ENCODE measurements at regions not wholly inside any gene's neighbourhood (a gene's known extent, or its start where the extent isn't known, plus 50 kb on each side); places are given as distances from the start of the nearest gene placed in this dataset.

DNA sequence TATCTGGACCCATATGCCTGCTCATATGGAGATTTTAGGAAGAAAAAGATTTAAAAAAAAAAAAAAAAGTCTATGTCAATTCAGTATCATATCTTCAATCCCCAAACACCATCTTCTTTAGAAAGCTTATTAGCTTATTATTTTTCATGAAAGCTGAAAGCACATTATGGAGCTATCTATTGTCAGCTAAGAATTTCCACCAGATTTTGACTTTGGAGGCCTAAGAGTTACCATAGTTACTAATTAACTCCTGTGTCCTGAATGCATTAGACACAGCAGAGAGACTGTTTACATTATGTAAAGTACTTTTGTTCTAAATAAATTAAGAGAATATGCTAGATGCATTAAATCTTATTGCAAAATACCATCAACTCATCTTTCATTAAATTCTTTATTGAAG lies 255.5 kb upstream of the NRSN1 start:
- Histone ChIP-seq H3K4me3 (no peak overlapping the region), H3K27me3 (no peaks in the 10 kb centered on the region), H3K9me3 (peaks cover 0 to 7% (median 2%) of the 10 kb centered on the region in 4 donors), H3K4me1 (no peaks in the 10 kb centered on the region), H3K36me3 (no peaks in the 10 kb centered on the region), H3K27ac (no peak overlapping the region)
- no peak for DNase-seq
- TF ChIP-seq EP300 (IDR thresholded peaks at IDR 0.05), result no peak
- no peak for TF ChIP-seq POLR2A (IDR thresholded peaks at IDR 0.05)
- TF ChIP-seq, protein P1, sequence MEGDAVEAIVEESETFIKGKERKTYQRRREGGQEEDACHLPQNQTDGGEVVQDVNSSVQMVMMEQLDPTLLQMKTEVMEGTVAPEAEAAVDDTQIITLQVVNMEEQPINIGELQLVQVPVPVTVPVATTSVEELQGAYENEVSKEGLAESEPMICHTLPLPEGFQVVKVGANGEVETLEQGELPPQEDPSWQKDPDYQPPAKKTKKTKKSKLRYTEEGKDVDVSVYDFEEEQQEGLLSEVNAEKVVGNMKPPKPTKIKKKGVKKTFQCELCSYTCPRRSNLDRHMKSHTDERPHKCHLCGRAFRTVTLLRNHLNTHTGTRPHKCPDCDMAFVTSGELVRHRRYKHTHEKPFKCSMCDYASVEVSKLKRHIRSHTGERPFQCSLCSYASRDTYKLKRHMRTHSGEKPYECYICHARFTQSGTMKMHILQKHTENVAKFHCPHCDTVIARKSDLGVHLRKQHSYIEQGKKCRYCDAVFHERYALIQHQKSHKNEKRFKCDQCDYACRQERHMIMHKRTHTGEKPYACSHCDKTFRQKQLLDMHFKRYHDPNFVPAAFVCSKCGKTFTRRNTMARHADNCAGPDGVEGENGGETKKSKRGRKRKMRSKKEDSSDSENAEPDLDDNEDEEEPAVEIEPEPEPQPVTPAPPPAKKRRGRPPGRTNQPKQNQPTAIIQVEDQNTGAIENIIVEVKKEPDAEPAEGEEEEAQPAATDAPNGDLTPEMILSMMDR (IDR thresholded peaks at IDR 0.05), result no peak
- TF ChIP-seq POLR2AphosphoS5 (IDR thresholded peaks at IDR 0.05), result no peak
- intact Hi-C loops (cut with DNase I; ENCODE audit: low total_unique reads), result no loop called here

DNA sequence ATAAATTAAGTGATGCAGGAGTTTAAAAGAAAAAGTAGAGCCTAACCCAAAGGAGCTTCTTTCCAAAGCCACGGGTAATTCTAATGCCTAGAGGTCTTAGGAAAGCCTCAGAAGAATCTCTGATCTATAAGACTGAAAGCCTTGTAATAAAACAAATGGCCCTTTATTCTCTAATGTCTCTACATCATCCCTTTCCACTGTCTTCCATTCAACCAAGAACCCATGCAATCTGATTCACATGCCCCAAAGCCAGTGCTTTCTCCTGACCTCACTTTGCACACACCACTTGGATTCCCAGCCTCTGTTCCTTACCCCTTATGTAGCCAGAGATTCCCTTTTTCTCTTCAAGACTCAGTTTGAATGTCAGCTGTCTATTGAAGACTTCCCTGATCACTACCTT lies 252.9 kb upstream of the NRSN1 start:
- WGBS, 5 donors, result 67 to 88% (median 78%) methylated on average over 1 of the region's 1 CpG
- H3K27ac ChIP-seq, result no peak overlapping the region
- no peaks in the 10 kb centered on the region for H3K9me3 ChIP-seq
- no peaks in the 10 kb centered on the region for H3K27me3 ChIP-seq
- DNase-seq, result no peak
- intact Hi-C loops (cut with DNase I; ENCODE audit: low total_unique reads), result no loop called here
- H3K4me3 ChIP-seq, result no peak overlapping the region
- H3K4me1 ChIP-seq, result no peaks in the 10 kb centered on the region
- TF ChIP-seq POLR2AphosphoS5 (IDR thresholded peaks at IDR 0.05), result no peak
- TF ChIP-seq, protein P1 (IDR thresholded peaks at IDR 0.05), result no peak
- no peak for TF ChIP-seq POLR2A (IDR thresholded peaks at IDR 0.05)
- no peak for TF ChIP-seq EP300 (IDR thresholded peaks at IDR 0.05)
- no peaks in the 10 kb centered on the region for H3K36me3 ChIP-seq

DNA sequence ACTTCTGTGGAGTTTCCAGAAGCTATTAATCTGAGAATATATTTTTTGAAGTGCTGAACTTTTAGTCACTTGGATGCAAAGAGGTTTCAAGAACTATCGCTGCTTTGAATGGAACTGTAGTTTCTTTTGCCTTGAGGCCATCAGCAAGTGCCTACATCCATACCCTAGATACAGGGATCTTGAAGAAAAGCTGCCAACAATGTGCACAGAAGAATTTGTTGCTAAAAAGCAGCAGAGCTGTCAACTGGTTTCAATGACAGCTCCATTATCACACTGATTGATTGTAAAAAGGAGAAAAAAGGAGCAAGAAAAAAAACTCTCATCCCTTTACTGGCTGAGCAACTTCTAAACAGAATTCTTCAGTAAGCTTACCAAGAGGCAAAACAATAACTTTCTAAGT lies 251.0 kb upstream of the NRSN1 start:
- no peak overlapping the region for H3K27ac ChIP-seq
- H3K9me3 ChIP-seq, result no peaks in the 10 kb centered on the region
- intact Hi-C loops (cut with DNase I; ENCODE audit: low total_unique reads), result no loop called here
- DNase-seq, result no peak
- no peaks in the 10 kb centered on the region for H3K36me3 ChIP-seq
- no peaks in the 10 kb centered on the region for H3K27me3 ChIP-seq
- WGBS, 5 donors, result 53 to 75% (median 71%) methylated on average over 1 of the region's 1 CpG
- H3K4me1 ChIP-seq, result no peaks in the 10 kb centered on the region
- no peak overlapping the region for H3K4me3 ChIP-seq
- TF ChIP-seq EP300 (IDR thresholded peaks at IDR 0.05) (no peak), POLR2A (IDR thresholded peaks at IDR 0.05) (no peak), POLR2AphosphoS5 (IDR thresholded peaks at IDR 0.05) (no peak)
- TF ChIP-seq, protein P1 (IDR thresholded peaks at IDR 0.05), result no peak

DNA sequence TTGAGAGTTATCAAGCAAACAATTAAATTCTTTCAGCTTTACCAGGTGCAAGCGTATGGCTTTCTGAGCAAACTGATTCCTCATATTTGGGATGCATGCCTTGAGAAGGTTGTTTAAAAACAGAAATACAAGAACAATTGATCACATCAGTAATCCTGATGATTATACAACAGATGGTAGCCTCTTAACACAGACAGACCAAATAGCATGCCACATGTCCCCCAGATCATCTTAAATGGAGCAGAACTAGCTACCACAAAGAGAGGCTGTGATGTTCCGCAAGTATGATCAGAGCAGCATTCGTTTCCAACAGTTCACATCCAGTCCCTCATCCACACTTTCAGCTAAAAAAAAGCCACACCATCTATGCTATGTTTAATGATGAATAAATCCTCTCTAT lies 246.2 kb upstream of the NRSN1 start:
- no peak overlapping the region for H3K4me3 ChIP-seq
- 77 to 88% (median 83%) methylated on average over 3 of the region's 3 CpGs for WGBS, 5 donors
- intact Hi-C loops (cut with DNase I; ENCODE audit: low total_unique reads), result no loop called here
- H3K9me3 ChIP-seq, result no peaks in the 10 kb centered on the region
- no peaks in the 10 kb centered on the region for H3K36me3 ChIP-seq
- H3K27ac ChIP-seq, result no peak overlapping the region
- no peaks in the 10 kb centered on the region for H3K4me1 ChIP-seq
- TF ChIP-seq POLR2A (IDR thresholded peaks at IDR 0.05) (no peak), POLR2AphosphoS5 (IDR thresholded peaks at IDR 0.05) (no peak), EP300 (IDR thresholded peaks at IDR 0.05) (no peak)
- TF ChIP-seq, protein P1 (IDR thresholded peaks at IDR 0.05), result no peak
- no peak for DNase-seq
- H3K27me3 ChIP-seq, result no peaks in the 10 kb centered on the region

Measured in stomach (tissue), 8 donors.